SH-SY5Y (cell line): ENCODE measurements at regions not wholly inside any gene's neighbourhood (a gene's known extent, or its start where the extent isn't known, plus 50 kb on each side); places are given as distances from the start of the nearest gene placed in this dataset.

Source experiments
- GATA2 ChIP-seq: IDR thresholded peaks from 2 replicates; pipeline ENCODE4 v1.6.1; 2011; ENCODE audit warnings: mild to moderate bottlenecking, low read depth, low read length
- GATA3 ChIP-seq: IDR thresholded peaks from 2 replicates; pipeline ENCODE4 v1.6.1; 2011; ENCODE audit warnings: low read depth, mild to moderate bottlenecking, low read length, moderate library complexity

DNA sequence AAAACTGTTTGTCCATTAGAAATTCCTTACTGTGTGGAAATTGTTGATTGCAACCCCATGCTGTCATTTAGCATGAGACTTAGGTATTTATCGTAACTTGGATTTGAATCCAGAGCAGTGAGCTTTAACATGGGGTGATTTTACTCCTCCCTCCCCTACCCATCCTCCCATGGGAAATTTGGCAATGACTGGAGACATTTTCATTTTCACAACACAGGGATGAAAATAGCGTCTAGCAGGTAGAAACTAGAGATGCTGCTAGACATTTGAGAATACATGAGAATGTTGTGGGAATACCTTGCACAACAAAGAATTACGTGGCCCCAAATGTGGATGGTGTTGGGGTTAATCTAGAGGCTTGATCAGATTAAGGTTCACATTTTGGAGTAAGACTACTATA is 191.3 kb upstream of the MPDZ start:
- no peak for TF ChIP-seq GATA2
- no peak for TF ChIP-seq GATA3
